ENCODE measurements at regions not wholly inside any gene's neighbourhood (a gene's known extent, or its start where the extent isn't known, plus 50 kb on each side); places are given as distances from the start of the nearest gene placed in this dataset.

DNA sequence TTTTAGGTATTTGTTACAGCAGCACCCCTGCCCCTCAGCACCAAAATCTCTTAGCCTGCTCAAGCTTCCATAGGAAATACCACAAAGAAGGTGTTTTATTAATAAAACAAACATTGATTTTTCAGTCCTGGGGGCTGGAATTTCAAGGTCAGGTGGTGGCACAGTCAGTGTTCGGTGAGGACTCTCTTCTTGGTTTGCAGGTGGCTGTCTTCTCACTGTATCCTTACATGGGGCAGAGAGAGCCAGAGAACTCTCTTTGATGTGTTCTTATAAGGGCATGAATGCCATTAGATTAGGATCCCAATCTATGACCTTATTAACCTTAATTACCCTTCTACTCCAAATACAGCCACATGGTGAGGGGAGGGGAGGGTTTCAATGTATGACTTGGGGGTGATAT, 112.3 kb upstream of the PFKP start:
- Histone ChIP-seq H3K79me2 (replicated peaks; ENCODE audit: insufficient read depth) (no peaks in the 10 kb centered on the region), H3K4me2 (no peak overlapping the region), H2AFZ (no peak overlapping the region), H3K27ac (ENCODE audit: low read depth) (no peak overlapping the region), H3K4me1 (ENCODE audit: insufficient read depth) (no peaks in the 10 kb centered on the region), H4K20me1 (replicated peaks; ENCODE audit: insufficient read depth) (no peaks in the 10 kb centered on the region), H3K27me3 (ENCODE audit: insufficient read depth) (no peaks in the 10 kb centered on the region), H3K36me3 (ENCODE audit: insufficient read depth) (no peaks in the 10 kb centered on the region), H3K4me3 (no peak overlapping the region), H3K9me2 (ENCODE audit: insufficient read depth) (peaks cover 11% of the 10 kb centered on the region; the same call in 1 of the 2 replicates), H3F3A (replicated peaks; ENCODE audit: low read depth) (no peaks in the 10 kb centered on the region)
- Mint-ChIP-seq H3K9me3 (peaks cover 4% of the 10 kb centered on the region; the same call in 1 of the 3 replicates), H3K36me3 (ENCODE audit: low read depth) (peaks cover 2% of the 10 kb centered on the region; the same call in 1 of the 3 replicates), H3K4me3 (no peak overlapping the region), H3K4me1 (no peaks in the 10 kb centered on the region), H3K27me3 (ENCODE audit: insufficient read depth, low read depth, poor library complexity) (no peaks in the 10 kb centered on the region), H3K27ac (no peak overlapping the region)
- ATAC-seq (no peak), DNase-seq (ENCODE audit: low spot score) (no peak)
- TF ChIP-seq EZH2phosphoT487 (IDR thresholded peaks at IDR 0.05; ENCODE audit: unreplicated experiment) (no peak), ZNF462 (CRISPR knock-in tag; IDR thresholded peaks at IDR 0.05) (no peak), JUNB (IDR thresholded peaks at IDR 0.05; ENCODE audit: unreplicated experiment) (no peak), CREB1 (CRISPR knock-in tag; IDR thresholded peaks at IDR 0.05; ENCODE audit: low read depth) (no peak), STAT1 (IDR thresholded peaks at IDR 0.05; ENCODE audit: unreplicated experiment) (no peak), ZNF114 (CRISPR knock-in tag; IDR thresholded peaks at IDR 0.05) (no peak), NANOG (IDR thresholded peaks at IDR 0.05; ENCODE audit: borderline replicate concordance) (no peak), ZNF331 (CRISPR knock-in tag; IDR thresholded peaks at IDR 0.05; ENCODE audit: low read depth) (no peak), POLR2AphosphoS5 (IDR thresholded peaks at IDR 0.05; ENCODE audit: low read depth) (no peak), EZH2 (IDR thresholded peaks at IDR 0.05; ENCODE audit: low read depth, unreplicated experiment) (no peak)
- TF ChIP-seq, protein P1, sequence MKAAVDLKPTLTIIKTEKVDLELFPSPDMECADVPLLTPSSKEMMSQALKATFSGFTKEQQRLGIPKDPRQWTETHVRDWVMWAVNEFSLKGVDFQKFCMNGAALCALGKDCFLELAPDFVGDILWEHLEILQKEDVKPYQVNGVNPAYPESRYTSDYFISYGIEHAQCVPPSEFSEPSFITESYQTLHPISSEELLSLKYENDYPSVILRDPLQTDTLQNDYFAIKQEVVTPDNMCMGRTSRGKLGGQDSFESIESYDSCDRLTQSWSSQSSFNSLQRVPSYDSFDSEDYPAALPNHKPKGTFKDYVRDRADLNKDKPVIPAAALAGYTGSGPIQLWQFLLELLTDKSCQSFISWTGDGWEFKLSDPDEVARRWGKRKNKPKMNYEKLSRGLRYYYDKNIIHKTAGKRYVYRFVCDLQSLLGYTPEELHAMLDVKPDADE (IDR thresholded peaks at IDR 0.05) = no peak
- TF ChIP-seq, protein P2, sequence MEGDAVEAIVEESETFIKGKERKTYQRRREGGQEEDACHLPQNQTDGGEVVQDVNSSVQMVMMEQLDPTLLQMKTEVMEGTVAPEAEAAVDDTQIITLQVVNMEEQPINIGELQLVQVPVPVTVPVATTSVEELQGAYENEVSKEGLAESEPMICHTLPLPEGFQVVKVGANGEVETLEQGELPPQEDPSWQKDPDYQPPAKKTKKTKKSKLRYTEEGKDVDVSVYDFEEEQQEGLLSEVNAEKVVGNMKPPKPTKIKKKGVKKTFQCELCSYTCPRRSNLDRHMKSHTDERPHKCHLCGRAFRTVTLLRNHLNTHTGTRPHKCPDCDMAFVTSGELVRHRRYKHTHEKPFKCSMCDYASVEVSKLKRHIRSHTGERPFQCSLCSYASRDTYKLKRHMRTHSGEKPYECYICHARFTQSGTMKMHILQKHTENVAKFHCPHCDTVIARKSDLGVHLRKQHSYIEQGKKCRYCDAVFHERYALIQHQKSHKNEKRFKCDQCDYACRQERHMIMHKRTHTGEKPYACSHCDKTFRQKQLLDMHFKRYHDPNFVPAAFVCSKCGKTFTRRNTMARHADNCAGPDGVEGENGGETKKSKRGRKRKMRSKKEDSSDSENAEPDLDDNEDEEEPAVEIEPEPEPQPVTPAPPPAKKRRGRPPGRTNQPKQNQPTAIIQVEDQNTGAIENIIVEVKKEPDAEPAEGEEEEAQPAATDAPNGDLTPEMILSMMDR (conservative IDR thresholded peaks at IDR 0.05; ENCODE audit: low read depth in 2 of 2) = no peak
- TF ChIP-seq, protein P3, sequence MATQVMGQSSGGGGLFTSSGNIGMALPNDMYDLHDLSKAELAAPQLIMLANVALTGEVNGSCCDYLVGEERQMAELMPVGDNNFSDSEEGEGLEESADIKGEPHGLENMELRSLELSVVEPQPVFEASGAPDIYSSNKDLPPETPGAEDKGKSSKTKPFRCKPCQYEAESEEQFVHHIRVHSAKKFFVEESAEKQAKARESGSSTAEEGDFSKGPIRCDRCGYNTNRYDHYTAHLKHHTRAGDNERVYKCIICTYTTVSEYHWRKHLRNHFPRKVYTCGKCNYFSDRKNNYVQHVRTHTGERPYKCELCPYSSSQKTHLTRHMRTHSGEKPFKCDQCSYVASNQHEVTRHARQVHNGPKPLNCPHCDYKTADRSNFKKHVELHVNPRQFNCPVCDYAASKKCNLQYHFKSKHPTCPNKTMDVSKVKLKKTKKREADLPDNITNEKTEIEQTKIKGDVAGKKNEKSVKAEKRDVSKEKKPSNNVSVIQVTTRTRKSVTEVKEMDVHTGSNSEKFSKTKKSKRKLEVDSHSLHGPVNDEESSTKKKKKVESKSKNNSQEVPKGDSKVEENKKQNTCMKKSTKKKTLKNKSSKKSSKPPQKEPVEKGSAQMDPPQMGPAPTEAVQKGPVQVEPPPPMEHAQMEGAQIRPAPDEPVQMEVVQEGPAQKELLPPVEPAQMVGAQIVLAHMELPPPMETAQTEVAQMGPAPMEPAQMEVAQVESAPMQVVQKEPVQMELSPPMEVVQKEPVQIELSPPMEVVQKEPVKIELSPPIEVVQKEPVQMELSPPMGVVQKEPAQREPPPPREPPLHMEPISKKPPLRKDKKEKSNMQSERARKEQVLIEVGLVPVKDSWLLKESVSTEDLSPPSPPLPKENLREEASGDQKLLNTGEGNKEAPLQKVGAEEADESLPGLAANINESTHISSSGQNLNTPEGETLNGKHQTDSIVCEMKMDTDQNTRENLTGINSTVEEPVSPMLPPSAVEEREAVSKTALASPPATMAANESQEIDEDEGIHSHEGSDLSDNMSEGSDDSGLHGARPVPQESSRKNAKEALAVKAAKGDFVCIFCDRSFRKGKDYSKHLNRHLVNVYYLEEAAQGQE (IDR thresholded peaks at IDR 0.05; ENCODE audit: unreplicated experiment) = no peak
